Stomach (tissue), 8 donors: ENCODE measurements at regions not wholly inside any gene's neighbourhood (a gene's known extent, or its start where the extent isn't known, plus 50 kb on each side); places are given as distances from the start of the nearest gene placed in this dataset.

Source experiments
- DNase-seq, 2 donors: peaks; one replicate each; pipeline versions ENCODE4 v3.0.0 to v3.0.0-alpha.2; 2013 to 2019
- H3K27ac ChIP-seq, 5 donors: fragments of 200-600 bp in 4 of 5; sonication (generic) in 4 of 5; one replicate each; pipeline ENCODE4 v1.5.1; 2013 to 2019; ENCODE audit warnings: mild to moderate bottlenecking in 1 of 5, moderate library complexity in 1 of 5
- H3K27me3 ChIP-seq, 3 donors: fragments of 200-600 bp; sonication (generic); one replicate each; pipeline ENCODE4 v1.5.1; 2017 to 2019; ENCODE audit warnings: mixed run types in 1 of 3
- H3K36me3 ChIP-seq, 4 donors: fragments of 200-600 bp; sonication (generic); 1 replicate in 3 of 4; 2 replicates in 1 of 4; pipeline ENCODE4 v1.5.1; 2016 to 2019
- H3K4me1 ChIP-seq, 4 donors: fragments of 200-600 bp; sonication (generic); one replicate each; pipeline ENCODE4 v1.5.1; 2016 to 2019
- H3K4me3 ChIP-seq, 4 donors: fragments of 200-600 bp; sonication (generic) in 3 of 4; one replicate each; pipeline ENCODE4 v1.5.1; 2016 to 2019; ENCODE audit warnings: mild to moderate bottlenecking in 1 of 4
- H3K9me3 ChIP-seq, 4 donors: fragments of 200-600 bp; sonication (generic); one replicate each; pipeline ENCODE4 v1.5.1; 2016 to 2019
- CTCF ChIP-seq, 7 experiments: fragments of 450-650 bp in 4 of 7; fragments of 200-600 bp in 3 of 7; sonication (generic) in 3 of 7; IDR thresholded peaks; one replicate each; pipeline ENCODE4 v1.5.1; 2016 to 2019; ENCODE audit warnings: antibody characterized with exemption in 7 of 7, control low read depth in 2 of 7, mild to moderate bottlenecking in 1 of 7
- EP300 ChIP-seq: sonication (generic); formaldehyde crosslinking; IDR thresholded peaks from one replicate; pipeline ENCODE4 v1.6.1; 2017; ENCODE audit warnings: antibody characterized with exemption
- POLR2A ChIP-seq, 4 donors: fragments of 450-650 bp; IDR thresholded peaks; one replicate each; pipeline ENCODE4 v1.6.1; 2016; ENCODE audit warnings: antibody characterized with exemption in 4 of 4, control low read depth in 2 of 4, mild to moderate bottlenecking in 1 of 4, moderate library complexity in 1 of 4
- POLR2AphosphoS5 ChIP-seq, 3 donors: sonication (generic); formaldehyde crosslinking; IDR thresholded peaks; one replicate each; pipeline ENCODE4 v1.6.1; 2016; ENCODE audit warnings: antibody characterized with exemption in 3 of 3
- WGBS, 5 donors: extraction: QIAGEN DNeasy Blood & Tissue Kit in 3 of 5; methylation state at CpG; one replicate each; pipeline versions ENCODE4 v1.1.5 to v1.1.7; 2013 to 2018; 5-methylcytosine and 5-hydroxymethylcytosine counted together
- intact Hi-C: fragments of 100-400 bp; cut with DNase I; formaldehyde crosslinking; loops from one replicate; pipeline ENCODE4 v1.15.1; 2023; ENCODE audit warnings: low total_unique reads
- donor health status: healthy with polysubstance abuse.
- donor health status: Bipolar disorder and iron deficiency.
- donor health status: healthy.

- DNase-seq = no peak
- H3K36me3 ChIP-seq = no peaks in the 10 kb centered on the region
- H3K27ac ChIP-seq = no peak overlapping the region
- H3K4me1 ChIP-seq = no peaks in the 10 kb centered on the region
- WGBS, 5 donors = 64 to 78% (median 67%) methylated on average over 3 of the region's 3 CpGs
- no peaks in the 10 kb centered on the region for H3K27me3 ChIP-seq
- no peak for TF ChIP-seq POLR2A (IDR thresholded peaks at IDR 0.05)
- TF ChIP-seq EP300 = no peak
- no peak for TF ChIP-seq POLR2AphosphoS5 (IDR thresholded peaks at IDR 0.05)
- TF ChIP-seq CTCF (IDR thresholded peaks at IDR 0.05) = no peak
- no peak overlapping the region for H3K4me3 ChIP-seq
- intact Hi-C loops = no loop called here
- H3K9me3 ChIP-seq = no peaks in the 10 kb centered on the region
Measured at GRCh38 chr5:40141418-40141817, 538.3 kb upstream of the PTGER4 start.

- no peak overlapping the region for H3K27ac ChIP-seq
- WGBS, 5 donors = 80 to 92% (median 88%) methylated on average over 1 of the region's 1 CpG
Measured at GRCh38 chr5:40137223-40137622, 542.5 kb upstream of the PTGER4 start.

DNA sequence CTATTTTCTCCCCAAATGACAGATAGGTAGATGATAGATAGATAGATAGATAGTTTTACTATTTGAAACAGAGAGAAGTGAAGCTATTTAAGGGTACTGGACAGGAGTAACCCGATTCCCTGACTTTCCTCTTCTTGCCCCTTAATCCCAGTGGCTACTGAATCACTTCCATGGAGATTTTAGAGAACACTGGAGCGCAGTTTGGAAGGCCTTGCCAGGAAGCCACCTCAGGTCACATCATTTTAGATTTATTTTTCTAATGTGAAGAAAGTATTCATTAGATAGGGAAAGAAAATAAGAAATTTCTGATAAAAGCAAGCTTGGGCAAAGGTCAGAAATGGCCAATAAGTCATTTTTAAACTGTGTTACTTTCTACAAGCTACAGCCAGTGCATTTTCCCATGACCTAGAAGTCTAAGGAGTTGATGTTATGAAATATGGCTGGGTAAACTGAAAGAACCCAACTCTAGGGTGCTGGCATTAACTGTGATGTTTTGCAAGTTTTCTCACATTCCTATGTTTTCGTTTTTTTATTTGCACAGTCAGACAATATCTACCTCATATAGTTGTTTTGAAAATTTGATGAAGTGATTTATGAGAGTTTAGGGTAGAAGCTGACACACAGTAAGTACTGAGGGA lies 544.7 kb upstream of the PTGER4 start:
- no peaks in the 10 kb centered on the region for H3K36me3 ChIP-seq
- no peak overlapping the region for H3K4me3 ChIP-seq
- intact Hi-C loops = no loop called here
- H3K9me3 ChIP-seq = no peaks in the 10 kb centered on the region
- no peaks in the 10 kb centered on the region for H3K27me3 ChIP-seq
- WGBS, 5 donors = 61 to 76% (median 72%) methylated on average over 3 of the region's 3 CpGs
- TF ChIP-seq POLR2AphosphoS5 (IDR thresholded peaks at IDR 0.05) = no peak
- no peak for TF ChIP-seq EP300
- TF ChIP-seq POLR2A (IDR thresholded peaks at IDR 0.05) = no peak
- no peak for TF ChIP-seq CTCF (IDR thresholded peaks at IDR 0.05)
- no peaks in the 10 kb centered on the region for H3K4me1 ChIP-seq
- H3K27ac ChIP-seq = no peak overlapping the region
- DNase-seq = no peak

More at GRCh38 chr5:40137223-40137622, 542.5 kb upstream of the PTGER4 start:
- Histone ChIP-seq H3K9me3 (no peaks in the 10 kb centered on the region), H3K4me1 (no peaks in the 10 kb centered on the region), H3K36me3 (no peaks in the 10 kb centered on the region), H3K4me3 (no peak overlapping the region), H3K27me3 (no peaks in the 10 kb centered on the region)
- TF ChIP-seq EP300 = no peak
- no peak for TF ChIP-seq CTCF (IDR thresholded peaks at IDR 0.05)
- TF ChIP-seq POLR2A (IDR thresholded peaks at IDR 0.05) = no peak
- TF ChIP-seq POLR2AphosphoS5 (IDR thresholded peaks at IDR 0.05) = no peak
- no peak for DNase-seq
- intact Hi-C loops = no loop called here

GRCh38 chr5:40124367-40124766 lies 555.3 kb upstream of the PTGER4 start:
- TF ChIP-seq POLR2A (IDR thresholded peaks at IDR 0.05) = no peak
- no peak for TF ChIP-seq POLR2AphosphoS5 (IDR thresholded peaks at IDR 0.05)
- TF ChIP-seq EP300 = no peak
- no peak for TF ChIP-seq CTCF (IDR thresholded peaks at IDR 0.05)
- intact Hi-C loops = no loop called here
- Histone ChIP-seq H3K27me3 (no peaks in the 10 kb centered on the region), H3K4me3 (no peak overlapping the region), H3K27ac (no peak overlapping the region), H3K4me1 (no peaks in the 10 kb centered on the region), H3K9me3 (peaks cover 0 to 41% (median 17%) of the 10 kb centered on the region in 4 donors), H3K36me3 (no peaks in the 10 kb centered on the region)
- whole genome bisulfite sequencing, 5 donors = 64 to 70% (median 68%) methylated on average over 2 of the region's 2 CpGs
- no peak for DNase-seq
